ENCODE measurements at regions not wholly inside any gene's neighbourhood (a gene's known extent, or its start where the extent isn't known, plus 50 kb on each side); places are given as distances from the start of the nearest gene placed in this dataset.

GRCh38 chr6:1499777-1500176, 109.9 kb upstream of the FOXC1 start:
- H3K4me3 ChIP-seq: no peak overlapping the region
- no peaks in the 10 kb centered on the region for H3K36me3 ChIP-seq
- DNase-seq: no peak

GRCh38 chr6:1500913-1501312, 108.8 kb upstream of the FOXC1 start:
- H3K36me3 ChIP-seq: no peaks in the 10 kb centered on the region
- no peak overlapping the region for H3K4me3 ChIP-seq
- no peaks in the 10 kb centered on the region for H3K9me3 ChIP-seq
- no peaks in the 10 kb centered on the region for H3K27me3 ChIP-seq
- no peak for DNase-seq

More at GRCh38 chr6:1499777-1500176, 109.9 kb upstream of the FOXC1 start:
- Histone ChIP-seq H3K27me3 (no peaks in the 10 kb centered on the region), H3K9me3 (no peaks in the 10 kb centered on the region)

GRCh38 chr6:1502041-1502440, 107.7 kb upstream of the FOXC1 start:
- Histone ChIP-seq H3K9me3 (no peaks in the 10 kb centered on the region), H3K4me3 (no peak overlapping the region), H3K36me3 (no peaks in the 10 kb centered on the region), H3K27me3 (no peaks in the 10 kb centered on the region)
- DNase-seq: no peak

GRCh38 chr6:1503811-1504210, 105.9 kb upstream of the FOXC1 start:
- H3K27me3 ChIP-seq: no peaks in the 10 kb centered on the region
- no peak overlapping the region for H3K4me3 ChIP-seq
- DNase-seq: no peak
- no peaks in the 10 kb centered on the region for H3K9me3 ChIP-seq
- H3K36me3 ChIP-seq: no peaks in the 10 kb centered on the region

- no peak overlapping the region for H3K4me3 ChIP-seq
- DNase-seq: no peak
- no peaks in the 10 kb centered on the region for H3K9me3 ChIP-seq
- no peaks in the 10 kb centered on the region for H3K36me3 ChIP-seq
- H3K27me3 ChIP-seq: no peaks in the 10 kb centered on the region
Measured at GRCh38 chr6:1504465-1504864, 105.2 kb upstream of the FOXC1 start.

GRCh38 chr6:1507251-1507650, 102.5 kb upstream of the FOXC1 start:
- H3K9me3 ChIP-seq: no peaks in the 10 kb centered on the region
- H3K27me3 ChIP-seq: no peaks in the 10 kb centered on the region
- no peak for DNase-seq
- H3K36me3 ChIP-seq: no peaks in the 10 kb centered on the region
- no peak overlapping the region for H3K4me3 ChIP-seq

GRCh38 chr6:1509241-1509640, 100.5 kb upstream of the FOXC1 start:
- no peak overlapping the region for H3K4me3 ChIP-seq
- H3K9me3 ChIP-seq: no peaks in the 10 kb centered on the region
- no peaks in the 10 kb centered on the region for H3K27me3 ChIP-seq
- no peak for DNase-seq
- no peaks in the 10 kb centered on the region for H3K36me3 ChIP-seq

- H3K9me3 ChIP-seq: no peaks in the 10 kb centered on the region
- no peak for DNase-seq
- no peaks in the 10 kb centered on the region for H3K36me3 ChIP-seq
- H3K27me3 ChIP-seq: no peaks in the 10 kb centered on the region
- H3K4me3 ChIP-seq: no peak overlapping the region
Measured at GRCh38 chr6:1510239-1510638, 99.5 kb upstream of the FOXC1 start.

- Histone ChIP-seq H3K9me3 (no peaks in the 10 kb centered on the region), H3K36me3 (no peaks in the 10 kb centered on the region), H3K27me3 (no peaks in the 10 kb centered on the region), H3K4me3 (no peak overlapping the region)
- DNase-seq: no peak
Measured at GRCh38 chr6:1513215-1513780, 96.4 kb upstream of the FOXC1 start.

GRCh38 chr6:1514078-1514477, 95.6 kb upstream of the FOXC1 start:
- H3K9me3 ChIP-seq: no peaks in the 10 kb centered on the region
- DNase-seq: no peak
- H3K4me3 ChIP-seq: no peak overlapping the region
- H3K27me3 ChIP-seq: no peaks in the 10 kb centered on the region
- H3K36me3 ChIP-seq: no peaks in the 10 kb centered on the region

- DNase-seq: no peak
- Histone ChIP-seq H3K36me3 (no peaks in the 10 kb centered on the region), H3K9me3 (no peaks in the 10 kb centered on the region), H3K4me3 (no peak overlapping the region), H3K27me3 (no peaks in the 10 kb centered on the region)
Measured at GRCh38 chr6:1515280-1515679, 94.4 kb upstream of the FOXC1 start.

- Histone ChIP-seq H3K9me3 (no peaks in the 10 kb centered on the region), H3K36me3 (no peaks in the 10 kb centered on the region), H3K27me3 (no peaks in the 10 kb centered on the region)
Measured at GRCh38 chr6:1515781-1516180, 93.9 kb upstream of the FOXC1 start.

GRCh38 chr6:1516742-1517520, 92.8 kb upstream of the FOXC1 start:
- Histone ChIP-seq H3K9me3 (no peaks in the 10 kb centered on the region), H3K36me3 (no peaks in the 10 kb centered on the region), H3K27me3 (no peaks in the 10 kb centered on the region), H3K4me3 (no peak overlapping the region)
- DNase-seq: no peak

More at GRCh38 chr6:1515781-1516180, 93.9 kb upstream of the FOXC1 start:
- H3K4me3 ChIP-seq: no peak overlapping the region
- no peak for DNase-seq

- H3K36me3 ChIP-seq: no peaks in the 10 kb centered on the region
- no peak overlapping the region for H3K4me3 ChIP-seq
- no peaks in the 10 kb centered on the region for H3K9me3 ChIP-seq
- no peak for DNase-seq
- H3K27me3 ChIP-seq: no peaks in the 10 kb centered on the region
Measured at GRCh38 chr6:1518855-1519254, 90.9 kb upstream of the FOXC1 start.

- H3K36me3 ChIP-seq: no peaks in the 10 kb centered on the region
- H3K4me3 ChIP-seq: no peak overlapping the region
- DNase-seq: no peak
- H3K9me3 ChIP-seq: no peaks in the 10 kb centered on the region
- H3K27me3 ChIP-seq: no peaks in the 10 kb centered on the region
Measured at GRCh38 chr6:1519597-1519996, 90.1 kb upstream of the FOXC1 start.

GRCh38 chr6:1522779-1523178, 86.9 kb upstream of the FOXC1 start:
- H3K27me3 ChIP-seq: no peaks in the 10 kb centered on the region
- H3K4me3 ChIP-seq: no peak overlapping the region
- DNase-seq: no peak
- no peaks in the 10 kb centered on the region for H3K36me3 ChIP-seq
- H3K9me3 ChIP-seq: no peaks in the 10 kb centered on the region

- no peak for DNase-seq
- H3K4me3 ChIP-seq: no peak overlapping the region
- no peaks in the 10 kb centered on the region for H3K36me3 ChIP-seq
- no peaks in the 10 kb centered on the region for H3K27me3 ChIP-seq
- H3K9me3 ChIP-seq: no peaks in the 10 kb centered on the region
Measured at GRCh38 chr6:1524040-1524480, 85.7 kb upstream of the FOXC1 start.

- Histone ChIP-seq H3K36me3 (no peaks in the 10 kb centered on the region), H3K9me3 (no peaks in the 10 kb centered on the region), H3K4me3 (no peak overlapping the region), H3K27me3 (no peaks in the 10 kb centered on the region)
- DNase-seq: no peak
Measured at GRCh38 chr6:1525364-1526038, 84.2 kb upstream of the FOXC1 start.
